ENCODE measurements at regions not wholly inside any gene's neighbourhood (a gene's known extent, or its start where the extent isn't known, plus 50 kb on each side); places are given as distances from the start of the nearest gene placed in this dataset.
A peak's percentile ranks its signal among the peaks of the same experiment; 100 is the strongest.

- no peak for TF ChIP-seq POLR2A (IDR thresholded peaks at IDR 0.05)
- TF ChIP-seq CTCF (IDR thresholded peaks at IDR 0.05) = no peak
- Histone ChIP-seq H3K4me1 (no peaks in the 10 kb centered on the region), H3K4me3 (no peak overlapping the region), H3K9me3 (no peaks in the 10 kb centered on the region), H3K36me3 (no peaks in the 10 kb centered on the region), H3K27me3 (peaks cover 0 to 10% (median 0%) of the 10 kb centered on the region in 9 donors), H3K27ac (no peak overlapping the region)
- no peak for ATAC-seq
- 89 to 92% (median 90%) methylated on average over 11 of the region's 11 CpGs for WGBS, 4 donors
- intact Hi-C loops (cut with DNase I) = no loop called here
- DNase-seq = no peak
Measured at GRCh38 chr10:128576336-128576735, 450.1 kb upstream of the MKI67 start.

GRCh38 chr10:128576943-128577670 is 450.9 kb upstream of the MKI67 start:
- intact Hi-C loops (cut with DNase I) = no loop called here
- no peaks in the 10 kb centered on the region for H3K36me3 ChIP-seq
- H3K27me3 ChIP-seq = peaks cover 0 to 10% (median 0%) of the 10 kb centered on the region in 9 donors
- 81 to 88% (median 85%) methylated on average over 11 of the region's 11 CpGs for WGBS, 4 donors
- no peaks in the 10 kb centered on the region for H3K4me1 ChIP-seq
- no peak overlapping the region for H3K4me3 ChIP-seq
- ATAC-seq = peak in 1 of 4 donors; percentile 24
- DNase-seq = no peak
- TF ChIP-seq CTCF (IDR thresholded peaks at IDR 0.05) = no peak
- TF ChIP-seq POLR2A (IDR thresholded peaks at IDR 0.05) = no peak
- H3K9me3 ChIP-seq = no peaks in the 10 kb centered on the region
- no peak overlapping the region for H3K27ac ChIP-seq

GRCh38 chr10:128577958-128578750 is 451.9 kb upstream of the MKI67 start:
- TF ChIP-seq POLR2A (IDR thresholded peaks at IDR 0.05) = no peak
- TF ChIP-seq CTCF (IDR thresholded peaks at IDR 0.05) = no peak
- no peaks in the 10 kb centered on the region for H3K4me1 ChIP-seq

GRCh38 chr10:128578766-128579165 is 452.5 kb upstream of the MKI67 start:
- intact Hi-C loops (cut with DNase I) = no loop called here
- DNase-seq (no peak), ATAC-seq (no peak)
- WGBS, 4 donors = 89 to 98% (median 94%) methylated on average over 5 of the region's 5 CpGs
- no peaks in the 10 kb centered on the region for H3K9me3 ChIP-seq
- H3K36me3 ChIP-seq = no peaks in the 10 kb centered on the region
- TF ChIP-seq POLR2A (IDR thresholded peaks at IDR 0.05) (no peak), CTCF (IDR thresholded peaks at IDR 0.05) (no peak)
- no peak overlapping the region for H3K27ac ChIP-seq
- no peaks in the 10 kb centered on the region for H3K4me1 ChIP-seq
- H3K27me3 ChIP-seq = peaks cover 0 to 4% (median 0%) of the 10 kb centered on the region in 9 donors
- H3K4me3 ChIP-seq = no peak overlapping the region

More at GRCh38 chr10:128577958-128578750, 451.9 kb upstream of the MKI67 start:
- Histone ChIP-seq H3K4me3 (no peak overlapping the region), H3K27me3 (peaks cover 0 to 10% (median 0%) of the 10 kb centered on the region in 9 donors), H3K36me3 (no peaks in the 10 kb centered on the region), H3K9me3 (no peaks in the 10 kb centered on the region), H3K27ac (no peak overlapping the region)
- ATAC-seq = no peak
- DNase-seq = no peak
- 91 to 96% (median 94%) methylated on average over 13 of the region's 13 CpGs for WGBS, 4 donors
- intact Hi-C loops (cut with DNase I) = no loop called here
